GM12891 (cell line): ENCODE measurements at regions not wholly inside any gene's neighbourhood (a gene's known extent, or its start where the extent isn't known, plus 50 kb on each side); places are given as distances from the start of the nearest gene placed in this dataset.

Experiments
- PAX5 ChIP-seq: IDR thresholded peaks from 2 replicates; pipeline ENCODE4 v1.6.1; 2011; ENCODE audit warnings: low read length, moderate library complexity, mild to moderate bottlenecking; ENCODE audit not compliant: insufficient read depth, severe bottlenecking
- POLR2A ChIP-seq: IDR thresholded peaks from 2 replicates; pipeline ENCODE4 v1.6.1; 2011; ENCODE audit warnings: low read depth, low read length, control low read depth
- POLR2AphosphoS5 ChIP-seq: IDR thresholded peaks from 2 replicates; pipeline ENCODE4 v1.6.1; 2011; ENCODE audit warnings: low read depth, low read length, control low read depth
- POU2F2 ChIP-seq: IDR thresholded peaks from 2 replicates; pipeline ENCODE4 v1.6.1; 2011; ENCODE audit warnings: low read depth, mild to moderate bottlenecking, control low read depth, low read length, moderate library complexity
- SPI1 ChIP-seq: IDR thresholded peaks from 2 replicates; pipeline ENCODE4 v1.6.1; 2011; ENCODE audit warnings: low read depth, low read length, control low read depth
- TAF1 ChIP-seq: IDR thresholded peaks from 2 replicates; pipeline ENCODE4 v1.6.1; 2011; ENCODE audit warnings: low read depth, low read length, control low read depth

DNA sequence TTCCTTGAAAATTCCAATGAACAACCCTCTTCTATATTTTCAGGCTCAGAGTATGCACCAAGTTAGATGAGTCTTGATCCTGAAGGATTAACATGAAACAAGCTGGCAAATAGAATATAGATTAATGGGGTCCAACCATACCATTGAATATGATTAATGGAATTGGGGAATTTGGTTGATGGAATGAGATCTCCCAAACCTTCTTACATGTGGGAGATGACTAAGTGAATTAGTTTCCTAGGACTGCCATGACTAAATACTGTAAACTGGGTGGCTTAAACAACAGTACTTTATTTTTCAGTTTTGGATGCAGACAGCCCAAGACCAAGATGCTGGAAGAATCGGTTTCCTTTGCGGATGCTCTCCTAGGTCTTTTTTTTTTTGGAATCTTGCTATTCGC is 347.0 kb downstream of the QKI start:
- TF ChIP-seq TAF1: no peak
- TF ChIP-seq POLR2A: no peak
- no peak for TF ChIP-seq POLR2AphosphoS5
- TF ChIP-seq PAX5: no peak
- no peak for TF ChIP-seq POU2F2
- TF ChIP-seq SPI1: no peak
